ENCODE measurements at regions not wholly inside any gene's neighbourhood (a gene's known extent, or its start where the extent isn't known, plus 50 kb on each side); places are given as distances from the start of the nearest gene placed in this dataset.

- DNase-seq, result no peak
These were observed 116.7 kb downstream of the HMX1 start for GRCh38 chr4:8754634-8755589.

- no peak for DNase-seq
These were observed 123.4 kb downstream of the HMX1 start for GRCh38 chr4:8748236-8748575.

- DNase-seq, result no peak
These were observed 124.0 kb downstream of the HMX1 start for GRCh38 chr4:8747467-8748235.

GRCh38 chr4:8746523-8747466 is 124.8 kb downstream of the HMX1 start:
- DNase-seq, result no peak

- DNase-seq, result no peak
These were observed 125.8 kb downstream of the HMX1 start for GRCh38 chr4:8745826-8746225.

- no peak for DNase-seq
These were observed 126.4 kb downstream of the HMX1 start for GRCh38 chr4:8745005-8745790.

GRCh38 chr4:8744083-8744805 is 127.4 kb downstream of the HMX1 start:
- DNase-seq, result no peak

GRCh38 chr4:8742546-8742945 is 129.1 kb downstream of the HMX1 start:
- DNase-seq, result no peak

- DNase-seq, result no peak
These were observed 130.0 kb downstream of the HMX1 start for GRCh38 chr4:8741513-8742226.

GRCh38 chr4:8740666-8741395 is 130.8 kb downstream of the HMX1 start:
- DNase-seq, result no peak

GRCh38 chr4:8739820-8740665 is 131.6 kb downstream of the HMX1 start:
- no peak for DNase-seq

GRCh38 chr4:8739317-8739716 is 132.3 kb downstream of the HMX1 start:
- DNase-seq, result no peak

- DNase-seq, result no peak
These were observed 133.1 kb downstream of the HMX1 start for GRCh38 chr4:8738471-8738931.

GRCh38 chr4:8737601-8738279 is 133.9 kb downstream of the HMX1 start:
- no peak for DNase-seq

GRCh38 chr4:8737075-8737474 is 134.6 kb downstream of the HMX1 start:
- DNase-seq, result no peak

GRCh38 chr4:8736090-8736825 is 135.4 kb downstream of the HMX1 start:
- DNase-seq, result no peak

Measured in Kasumi-1 (cell line).